Pancreas (tissue), 10 donors: ENCODE measurements at regions not wholly inside any gene's neighbourhood (a gene's known extent, or its start where the extent isn't known, plus 50 kb on each side); places are given as distances from the start of the nearest gene placed in this dataset.

Experiments used
- ATAC-seq, 4 donors: fragments of 200-7000 bp; cut with Tn5 transposase; one replicate each; pipeline versions ENCODE4 v1.8.0 to v1.9.1; 2020; ENCODE audit warnings: mild to moderate bottlenecking in 4 of 4, moderate library complexity in 4 of 4
- DNase-seq, 6 donors: peaks; one replicate each; pipeline ENCODE4 v3.0.0-alpha.2; 2020
- FAIRE-seq: peaks from 2 replicates; lab custom pipeline; 2012; peaks lifted over from hg19 to GRCh38; lab: Jason Lieb, UNC
- H3K27ac ChIP-seq, 4 donors: fragments of 200-600 bp; sonication (generic); 1 replicate in 3 of 4; 2 replicates in 1 of 4; pipeline versions ENCODE4 v1.5.0 to v1.8.0; 2020
- H3K27me3 ChIP-seq, 4 donors: fragments of 200-600 bp; one replicate each; pipeline ENCODE4 v1.8.0; 2021
- H3K36me3 ChIP-seq, 3 donors: fragments of 200-600 bp; sonication (generic) in 1 of 3; one replicate each; pipeline versions ENCODE4 v1.5.0 to v1.8.0; 2020 to 2021
- H3K4me1 ChIP-seq, 3 donors: fragments of 200-600 bp; one replicate each; pipeline ENCODE4 v1.8.0; 2021
- H3K4me3 ChIP-seq, 4 donors: fragments of 200-600 bp; sonication (generic) in 2 of 4; one replicate each; pipeline versions ENCODE4 v1.5.0 to v1.8.0; 2020 to 2021
- H3K9me3 ChIP-seq, 4 donors: fragments of 200-600 bp; one replicate each; pipeline ENCODE4 v1.8.0; 2021
- CTCF ChIP-seq, 4 donors: fragments of 200-600 bp; sonication (generic) in 3 of 4; IDR thresholded peaks; one replicate each; pipeline versions ENCODE4 v1.5.0 to v1.8.0; 2021; ENCODE audit warnings: antibody characterized with exemption in 4 of 4
- WGBS, 2 donors: extraction: QIAGEN DNeasy Blood & Tissue Kit; methylation state at CpG; one replicate each; pipeline ENCODE4 v1.1.7; 2013; 5-methylcytosine and 5-hydroxymethylcytosine counted together
- intact Hi-C, 3 donors: fragments of 100-400 bp; cut with DNase I; formaldehyde crosslinking; loops; one replicate each; pipeline versions ENCODE4 v1.11.1 to v1.14.2; 2022
- donor health status: healthy with polysubstance abuse.
- donor health status: DM: no; HTN: no; CAD: no; lungs with moderate emphysema.
- donor health status: DM: no; HTN: no; CAD: no.
- donor health status: control.
- donor health status: control.
- donor health status: Bipolar disorder and iron deficiency.
- donor health status: DM: yes; HTN: yes; CAD: no.
- donor health status: DM: no; HTN: no; CAD: no.
- donor health status: DM: no; HTN: no; CAD: no.
- donor health status: DM: yes; HTN: yes; CAD: no.

GRCh38 chr13:47650209-47650608, 350.9 kb downstream of the SUCLA2 start:
- DNase-seq = no peak
- FAIRE-seq = no peak
- Histone ChIP-seq H3K4me3 (no peak overlapping the region), H3K4me1 (no peaks in the 10 kb centered on the region), H3K9me3 (no peaks in the 10 kb centered on the region), H3K36me3 (no peaks in the 10 kb centered on the region), H3K27ac (no peak overlapping the region), H3K27me3 (peaks cover 0 to 3% (median 0%) of the 10 kb centered on the region in 4 donors)
- ATAC-seq = no peak
- intact Hi-C loops = no loop called here
- TF ChIP-seq CTCF (IDR thresholded peaks at IDR 0.05) = no peak

- no peak for ATAC-seq
- peaks cover 0 to 3% (median 0%) of the 10 kb centered on the region in 4 donors for H3K27me3 ChIP-seq
- FAIRE-seq = no peak
- H3K4me3 ChIP-seq = no peak overlapping the region
- H3K36me3 ChIP-seq = no peaks in the 10 kb centered on the region
- DNase-seq = no peak
- H3K9me3 ChIP-seq = no peaks in the 10 kb centered on the region
- no peak overlapping the region for H3K27ac ChIP-seq
- intact Hi-C loops = no loop called here
- no peak for TF ChIP-seq CTCF (IDR thresholded peaks at IDR 0.05)
- no peaks in the 10 kb centered on the region for H3K4me1 ChIP-seq
These were observed 354.1 kb downstream of the SUCLA2 start for GRCh38 chr13:47647001-47647400.

GRCh38 chr13:47646298-47646697, 354.8 kb downstream of the SUCLA2 start:
- TF ChIP-seq CTCF (IDR thresholded peaks at IDR 0.05) = no peak
- Histone ChIP-seq H3K9me3 (no peaks in the 10 kb centered on the region), H3K4me1 (no peaks in the 10 kb centered on the region), H3K36me3 (no peaks in the 10 kb centered on the region), H3K4me3 (no peak overlapping the region), H3K27me3 (peaks cover 0 to 3% (median 0%) of the 10 kb centered on the region in 4 donors), H3K27ac (no peak overlapping the region)
- ATAC-seq = no peak
- FAIRE-seq = no peak
- WGBS, 2 donors = 60 to 70% methylated on average over 1 of the region's 1 CpG
- DNase-seq = no peak
- intact Hi-C loops = no loop called here

- H3K4me1 ChIP-seq = no peaks in the 10 kb centered on the region
- intact Hi-C loops = no loop called here
- H3K27me3 ChIP-seq = no peaks in the 10 kb centered on the region
- no peak overlapping the region for H3K27ac ChIP-seq
- 20 to 27% methylated on average over 2 of the region's 2 CpGs for WGBS, 2 donors
- H3K9me3 ChIP-seq = no peaks in the 10 kb centered on the region
- no peak for FAIRE-seq
- no peak for ATAC-seq
- no peak for TF ChIP-seq CTCF (IDR thresholded peaks at IDR 0.05)
- no peak for DNase-seq
- H3K4me3 ChIP-seq = no peak overlapping the region
- H3K36me3 ChIP-seq = no peaks in the 10 kb centered on the region
These were observed 361.2 kb downstream of the SUCLA2 start for GRCh38 chr13:47639738-47640447.

GRCh38 chr13:47638627-47639026, 362.4 kb downstream of the SUCLA2 start:
- DNase-seq = no peak
- WGBS, 2 donors = 79 to 83% methylated on average over 1 of the region's 1 CpG
- no peaks in the 10 kb centered on the region for H3K36me3 ChIP-seq
- ATAC-seq = no peak
- H3K27me3 ChIP-seq = no peaks in the 10 kb centered on the region
- H3K27ac ChIP-seq = no peak overlapping the region
- intact Hi-C loops = no loop called here
- no peaks in the 10 kb centered on the region for H3K9me3 ChIP-seq
- TF ChIP-seq CTCF (IDR thresholded peaks at IDR 0.05) = no peak
- H3K4me3 ChIP-seq = no peak overlapping the region
- H3K4me1 ChIP-seq = no peaks in the 10 kb centered on the region
- FAIRE-seq = no peak
